SK-N-MC (cell line): ENCODE measurements at regions not wholly inside any gene's neighbourhood (a gene's known extent, or its start where the extent isn't known, plus 50 kb on each side); places are given as distances from the start of the nearest gene placed in this dataset.

ENCODE experiments used
- EZH2 ChIP-seq: fragments of 200-600 bp; sonication (generic); IDR thresholded peaks from one replicate; pipeline ENCODE4 v1.6.1; 2017; ENCODE audit warnings: antibody characterized with exemption
- FOXP2 ChIP-seq: optimal IDR thresholded peaks from 2 replicates; pipeline ENCODE3; 2011; ENCODE audit warnings: mild to moderate bottlenecking, moderate library complexity; ENCODE audit not compliant: insufficient read depth; ENCODE audit errors: extremely low read length, control extremely low read depth
- POLR2AphosphoS5 ChIP-seq: IDR thresholded peaks from 2 replicates; pipeline ENCODE4 v1.6.1; 2012; ENCODE audit warnings: mild to moderate bottlenecking, low read depth, low read length, borderline replicate concordance

DNA sequence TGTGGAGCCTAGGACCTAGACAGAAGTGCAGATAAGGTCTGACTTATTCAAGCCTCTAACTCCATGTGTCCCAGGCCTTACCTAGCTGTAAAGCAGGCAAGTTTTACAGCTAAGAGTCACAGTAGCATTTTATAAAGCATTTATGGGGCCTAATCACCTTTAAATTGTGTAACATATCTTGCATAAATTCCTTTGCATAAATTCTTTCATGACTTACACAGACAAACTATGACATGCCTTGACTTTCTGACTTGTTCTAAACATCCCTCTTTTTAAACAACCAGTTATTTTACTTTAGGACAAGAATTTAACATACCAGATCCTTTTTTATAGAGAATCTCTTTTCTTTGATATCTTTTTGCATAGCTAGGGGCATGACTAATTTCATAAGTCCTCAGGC lies 1257.8 kb upstream of the NRXN1 start:
- TF ChIP-seq POLR2AphosphoS5: no peak
- no peak for TF ChIP-seq EZH2
- no peak for TF ChIP-seq FOXP2
